EH (cell line): ENCODE measurements at regions not wholly inside any gene's neighbourhood (a gene's known extent, or its start where the extent isn't known, plus 50 kb on each side); places are given as distances from the start of the nearest gene placed in this dataset.
"Not testable (repeated sequence)": the region's sequence is repeated elsewhere in the genome, so short reads cannot be mapped to it uniquely, and the experiment has no call there.

Source experiments
- DNase-seq: peaks from one replicate; pipeline ENCODE4 v3.0.0-alpha.2; 2015; ENCODE audit warnings: low read depth

DNA sequence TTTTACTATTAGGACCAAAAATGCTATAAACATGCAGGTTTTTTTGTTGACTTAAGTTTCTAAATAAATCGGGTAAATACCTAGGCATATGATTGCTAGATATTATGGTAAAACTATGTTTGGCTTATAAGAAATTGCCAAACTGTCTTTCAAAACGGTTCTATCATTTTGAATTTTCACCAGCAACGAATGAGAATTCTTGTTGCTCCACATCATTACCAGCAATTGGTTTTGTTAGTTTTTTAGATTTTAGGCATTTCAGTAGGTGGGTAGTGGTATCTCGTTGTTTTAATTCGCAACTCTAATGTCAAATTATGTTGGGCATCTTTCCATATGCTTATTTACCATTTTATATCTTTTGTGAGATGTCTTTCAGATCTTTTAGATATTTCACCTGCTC is 510.2 kb downstream of the JRKL start:
- DNase-seq: no peak

DNA sequence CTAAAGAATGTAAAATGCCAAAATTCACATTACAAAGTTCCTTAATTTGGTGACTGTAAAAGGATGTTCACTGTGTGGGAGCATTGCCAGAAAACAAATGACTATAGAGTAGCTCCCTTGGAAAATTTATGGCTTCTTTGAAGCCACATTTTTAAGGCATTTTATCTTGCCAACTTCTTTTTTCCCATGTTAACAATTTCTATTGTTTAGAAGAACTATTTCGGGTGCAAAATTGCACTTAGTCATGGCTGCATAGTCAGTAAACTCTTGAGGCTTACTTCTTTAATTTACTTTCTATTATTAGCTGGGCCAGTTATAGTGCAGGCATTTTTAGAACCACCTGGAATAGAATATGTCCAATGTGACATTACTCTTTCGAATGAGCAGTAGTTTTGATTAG is 515.3 kb downstream of the JRKL start:
- DNase-seq: no peak

DNA sequence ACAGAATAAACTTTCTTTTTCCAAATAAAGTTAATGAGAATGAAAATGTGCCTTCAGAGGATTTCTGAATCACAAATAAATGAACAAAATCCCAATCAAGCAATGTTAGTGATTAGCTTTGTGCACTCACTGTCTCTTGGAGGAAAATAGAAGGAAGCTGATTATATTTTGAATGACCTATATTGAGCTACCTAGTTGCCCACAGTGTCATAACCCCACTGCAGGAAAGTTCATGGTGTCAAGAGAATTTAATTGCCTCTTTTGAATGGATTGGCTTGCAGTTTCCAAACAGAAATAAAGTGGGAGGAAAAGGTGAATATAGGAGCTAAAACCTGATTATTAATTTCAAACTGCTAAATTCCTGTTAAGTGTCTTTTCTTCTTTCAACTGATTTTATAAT is 515.9 kb downstream of the JRKL start:
- DNase-seq: no peak

DNA sequence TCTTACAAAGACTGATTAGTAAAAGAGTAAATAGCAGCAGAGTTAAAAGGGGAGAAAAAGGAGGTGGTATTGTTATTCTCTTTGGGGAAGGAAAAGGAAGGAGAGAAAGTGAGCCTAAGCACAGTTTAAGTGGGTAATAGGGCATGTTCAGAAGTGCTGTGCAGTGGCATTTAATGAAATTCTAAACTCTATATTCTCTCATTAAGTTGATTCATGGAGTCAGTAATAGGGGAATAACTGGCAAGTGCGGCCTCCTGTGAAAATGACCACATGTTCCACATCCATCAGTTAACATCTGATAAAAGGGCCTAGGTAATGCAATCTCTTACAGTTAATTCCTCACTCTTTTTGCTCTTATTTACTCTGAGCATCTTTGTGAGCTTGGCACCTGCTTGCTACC is 516.7 kb downstream of the JRKL start:
- DNase-seq: no peak

DNA sequence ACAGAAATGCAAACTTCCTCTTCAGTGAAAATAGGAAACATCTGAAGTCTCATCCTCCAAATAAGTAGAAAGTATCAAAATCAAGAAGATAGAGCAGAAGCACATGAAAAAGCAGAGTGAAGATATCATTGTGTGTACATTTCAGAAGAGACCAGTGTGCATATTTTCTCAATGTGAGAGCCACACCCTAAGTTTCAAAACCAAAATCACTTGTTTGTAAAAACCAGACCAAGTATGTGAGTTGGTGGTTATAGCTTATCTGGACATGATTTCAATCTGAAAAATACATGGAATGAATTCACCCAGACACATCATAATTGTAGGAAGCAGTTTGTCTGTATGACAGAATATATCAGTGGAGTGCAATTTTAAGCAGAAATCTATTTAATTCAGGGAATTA is 536.0 kb downstream of the JRKL start:
- no peak for DNase-seq

DNA sequence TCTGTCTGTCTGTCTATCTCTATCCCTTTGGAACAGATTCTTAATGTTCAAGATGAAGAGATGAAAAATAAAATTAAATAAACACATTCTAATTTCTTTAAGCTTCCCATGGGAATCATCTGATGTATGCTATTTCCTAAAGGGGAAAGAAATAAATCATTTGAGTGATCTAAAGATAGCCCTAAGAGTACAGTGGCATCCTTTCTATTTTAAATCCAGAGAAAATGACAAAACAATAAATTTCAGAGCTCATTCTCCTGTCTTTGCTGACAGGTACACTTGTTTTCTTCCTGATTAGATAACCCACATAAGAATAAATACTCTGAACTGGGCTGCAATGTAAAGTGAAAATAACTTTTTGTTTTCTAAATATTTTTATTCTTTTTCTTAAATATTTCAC is 550.4 kb downstream of the JRKL start:
- DNase-seq: no peak

DNA sequence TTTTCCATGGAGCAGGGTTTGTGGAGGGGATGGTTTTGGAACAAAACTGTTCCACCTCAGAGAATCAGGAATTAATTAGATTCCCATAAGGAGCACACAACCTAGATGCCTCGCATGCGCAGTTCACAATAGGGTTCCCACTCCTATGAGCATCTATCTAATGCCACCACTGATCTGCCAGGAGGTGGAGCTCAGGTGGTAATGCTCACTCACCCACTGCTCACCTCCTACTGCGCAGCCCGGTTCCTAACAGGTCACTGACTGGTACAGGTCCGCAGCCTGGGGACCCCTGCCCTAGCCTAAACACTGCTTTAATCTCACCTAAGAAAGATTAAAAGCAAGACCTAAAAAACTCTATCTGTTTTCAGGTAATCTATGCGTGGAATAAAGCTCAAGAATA is 553.0 kb downstream of the JRKL start:
- DNase-seq: no peak

DNA sequence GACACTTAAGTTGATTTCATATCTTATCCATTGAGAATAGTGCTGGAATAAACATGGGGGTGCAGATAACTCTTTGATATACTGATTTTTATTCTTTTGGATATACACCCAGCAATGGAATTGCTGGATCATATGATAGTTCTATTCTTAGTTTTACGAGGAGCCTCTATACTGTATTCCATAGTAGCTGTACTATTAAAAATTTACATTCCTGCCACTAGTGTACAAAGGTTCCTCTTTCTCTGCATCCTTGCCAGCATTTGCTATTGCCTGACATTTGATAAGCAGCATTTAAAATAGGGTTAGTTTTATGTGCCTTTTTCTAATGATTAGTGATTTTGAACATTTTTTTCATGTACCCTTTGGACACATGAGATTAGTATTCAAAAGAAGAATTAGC is 554.2 kb downstream of the JRKL start:
- DNase-seq: no peak

DNA sequence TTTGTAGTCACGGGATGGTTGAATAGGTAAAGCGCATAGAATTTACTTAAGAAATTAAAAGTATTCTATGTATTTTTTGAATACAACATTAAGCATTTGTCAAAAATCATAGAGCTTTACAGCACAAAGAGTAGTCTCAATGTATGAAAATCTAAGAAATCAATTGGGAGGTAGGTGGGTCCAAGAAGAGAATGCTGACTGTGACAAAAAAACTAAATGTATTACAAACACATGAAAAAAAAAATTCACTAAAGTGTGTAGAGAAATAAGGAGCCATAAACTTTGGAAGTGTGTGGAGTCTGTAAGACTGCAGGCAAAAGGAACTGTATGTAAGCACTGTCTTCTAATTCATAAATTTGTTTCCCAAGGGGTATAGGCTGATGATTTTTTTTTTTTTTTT is 558.3 kb downstream of the JRKL start:
- DNase-seq: no peak

DNA sequence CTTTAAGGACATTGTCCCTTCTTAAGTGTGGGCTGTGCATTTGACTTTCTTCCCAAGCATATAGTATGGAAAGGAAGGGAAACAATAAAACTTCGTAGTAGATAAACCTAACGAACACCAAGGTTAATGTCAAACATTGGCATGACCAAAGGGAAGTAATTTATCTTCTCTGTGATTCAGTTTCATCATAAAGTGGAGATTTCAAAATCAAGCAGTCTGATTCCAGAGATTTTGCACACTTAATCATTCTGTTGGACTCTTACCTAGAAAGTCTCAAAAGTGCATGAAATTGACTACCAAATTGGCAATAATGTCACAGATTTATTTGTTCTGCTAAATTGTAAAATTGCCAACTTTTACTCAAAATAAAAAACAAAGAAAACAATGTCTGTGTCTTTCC is 559.7 kb downstream of the JRKL start:
- DNase-seq: no peak

DNA sequence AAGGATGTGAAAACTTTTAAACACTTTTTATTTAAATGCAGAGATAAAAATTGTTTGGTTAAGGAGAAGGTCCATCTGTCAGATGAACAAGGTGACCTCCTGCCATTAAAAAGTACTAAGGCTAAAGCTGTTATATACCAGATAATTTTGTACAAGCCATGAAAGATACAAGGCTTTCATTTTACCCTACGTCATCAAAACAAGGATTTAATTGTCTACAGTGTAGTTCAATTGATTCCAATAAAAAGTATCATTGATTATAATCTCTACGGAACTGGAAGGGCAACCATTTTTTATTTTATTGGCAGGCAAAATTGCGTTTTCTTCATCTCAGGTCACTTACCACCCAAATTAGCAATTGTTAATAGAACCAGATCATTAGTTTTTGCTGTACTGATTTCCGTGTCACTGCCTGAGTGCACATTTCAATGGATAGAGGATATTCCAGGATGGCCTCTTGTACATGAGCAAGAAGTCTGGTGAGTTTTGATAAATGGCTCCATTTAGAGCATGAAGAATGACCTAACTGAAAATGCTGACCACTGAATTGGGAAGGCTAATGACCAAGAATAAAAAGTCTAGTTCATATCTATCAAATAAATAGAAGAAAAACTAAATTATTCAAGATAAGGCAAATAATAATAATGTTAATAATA is 564.9 kb downstream of the JRKL start:
- DNase-seq: no peak

DNA sequence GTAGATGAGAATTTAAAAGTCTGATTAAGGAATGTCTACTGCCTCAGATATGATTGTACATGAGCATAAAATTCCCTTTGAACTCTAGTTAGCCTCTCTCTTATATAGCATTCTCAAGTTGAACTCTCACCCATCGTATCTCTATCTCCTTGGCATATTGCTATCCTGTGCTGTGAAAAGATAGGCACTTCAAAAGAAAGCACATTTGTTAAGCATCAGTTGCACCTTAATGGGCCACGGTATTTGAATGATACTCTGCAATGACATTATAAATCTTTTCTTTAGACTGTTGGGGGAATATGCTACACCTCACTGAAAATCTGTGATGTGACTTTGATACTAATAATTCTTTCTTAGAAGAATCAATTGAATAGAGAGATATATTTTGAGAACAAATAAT is 570.7 kb downstream of the JRKL start:
- no peak for DNase-seq

DNA sequence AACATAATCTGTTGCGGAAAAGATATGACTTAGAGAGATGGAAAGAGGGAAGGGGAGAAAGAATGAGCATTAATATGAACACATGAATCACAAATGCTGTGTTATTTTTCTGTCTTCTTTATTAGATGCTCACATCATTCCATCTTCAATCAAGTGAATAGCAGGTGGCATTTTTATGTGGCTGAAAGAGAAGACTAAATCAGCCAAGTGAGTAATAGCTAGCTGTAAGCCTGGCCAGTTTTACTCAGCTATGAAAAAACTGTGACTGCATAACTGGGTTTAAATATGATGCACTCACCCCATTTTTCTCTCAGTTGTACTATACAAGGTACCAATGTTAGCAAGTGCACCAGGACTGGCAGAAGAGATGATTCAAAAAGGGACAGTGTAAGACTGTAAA is 571.1 kb downstream of the JRKL start:
- DNase-seq: no peak

DNA sequence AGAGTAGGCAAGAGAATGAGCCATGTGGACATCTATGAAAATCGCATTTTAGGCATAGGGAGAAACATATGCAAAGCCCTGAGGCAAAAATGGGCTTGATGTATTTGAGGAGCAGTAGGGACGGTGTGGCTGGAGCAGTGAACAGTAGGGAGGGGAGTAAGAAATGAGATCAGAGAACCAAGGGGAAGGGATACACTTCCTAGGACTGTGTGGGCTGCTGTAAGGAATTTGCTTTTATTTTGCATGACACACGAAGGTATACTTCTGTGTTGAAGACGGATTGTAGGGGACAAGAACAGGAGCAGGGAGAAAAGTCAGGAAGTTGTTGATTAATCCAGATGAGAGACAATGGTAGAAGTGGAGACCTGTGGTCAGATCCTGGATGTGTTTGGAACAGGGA is 572.1 kb downstream of the JRKL start:
- no peak for DNase-seq

DNA sequence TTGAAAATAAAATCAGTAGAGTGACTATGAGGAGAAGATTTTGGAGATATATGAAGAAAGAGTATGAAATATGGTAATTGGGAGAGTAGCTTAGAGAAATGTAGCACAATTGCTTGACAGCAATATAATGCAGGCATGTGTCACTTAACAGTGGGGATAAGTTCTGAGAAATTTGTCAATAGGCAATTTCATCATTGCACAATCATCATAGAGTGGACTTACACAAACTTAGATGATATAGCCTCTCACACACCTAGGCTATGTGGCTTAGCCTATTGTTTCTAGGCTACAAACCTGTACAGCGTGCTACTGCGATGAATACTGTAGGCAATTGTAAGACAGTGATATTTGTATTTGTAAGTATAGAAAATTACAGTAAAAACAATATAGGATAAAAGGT is 573.6 kb downstream of the JRKL start:
- no peak for DNase-seq

DNA sequence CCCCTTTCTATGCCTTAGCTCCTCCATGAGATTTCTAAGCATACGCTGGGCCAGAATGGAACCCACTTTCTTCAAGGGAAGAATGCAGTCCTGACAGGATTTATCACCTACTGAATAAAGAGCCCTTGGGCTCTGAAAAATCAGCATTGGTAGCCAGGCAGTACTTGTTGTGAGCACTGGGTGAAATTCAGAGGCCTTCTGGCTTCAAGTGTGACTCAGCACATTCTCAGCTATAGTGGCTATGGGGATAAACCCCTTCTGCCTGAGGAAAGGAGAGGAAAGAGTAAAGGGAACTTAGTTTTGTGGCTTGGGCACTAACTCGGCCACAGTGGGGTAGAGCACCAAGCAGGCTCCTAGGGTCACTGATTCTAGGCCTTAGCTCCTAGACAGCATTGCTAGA is 574.8 kb downstream of the JRKL start:
- no peak for DNase-seq

DNA sequence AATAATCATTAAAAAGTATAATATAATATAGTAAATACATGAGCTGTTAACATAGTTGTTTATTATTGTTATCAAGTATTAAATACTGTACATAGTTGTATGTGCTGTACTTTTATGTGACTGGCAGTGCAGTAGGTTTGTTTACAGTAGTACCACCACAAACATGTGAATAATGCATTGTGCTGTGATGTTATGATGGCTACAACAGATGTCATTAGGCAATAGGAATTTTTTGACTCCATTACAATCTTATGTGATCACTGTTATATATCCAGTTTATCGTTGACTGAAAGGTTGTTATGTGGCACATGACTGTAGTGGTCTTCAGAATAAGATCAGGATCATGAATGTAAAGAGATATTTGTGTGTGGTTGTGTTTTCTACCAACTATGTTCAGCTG is 577.8 kb downstream of the JRKL start:
- no peak for DNase-seq

DNA sequence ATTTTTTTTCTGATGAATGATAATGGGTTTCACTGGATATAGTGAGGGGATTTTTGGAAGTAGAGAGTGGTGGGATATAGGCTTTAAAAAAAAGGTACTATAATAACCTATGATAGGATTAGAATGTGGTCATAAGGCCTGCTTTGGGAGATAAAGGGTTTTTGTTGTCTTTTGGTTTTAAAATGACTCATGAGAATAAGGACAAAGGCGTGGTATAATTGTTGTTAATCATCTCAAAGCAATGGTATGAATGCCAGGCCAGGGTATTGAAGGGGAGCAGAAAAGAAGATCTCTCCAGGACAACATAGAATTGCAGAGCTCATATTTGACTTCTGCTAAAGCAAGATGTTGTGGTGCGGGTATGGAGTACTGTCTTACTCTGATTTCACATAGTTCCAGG is 579.4 kb downstream of the JRKL start:
- DNase-seq: no peak

DNA sequence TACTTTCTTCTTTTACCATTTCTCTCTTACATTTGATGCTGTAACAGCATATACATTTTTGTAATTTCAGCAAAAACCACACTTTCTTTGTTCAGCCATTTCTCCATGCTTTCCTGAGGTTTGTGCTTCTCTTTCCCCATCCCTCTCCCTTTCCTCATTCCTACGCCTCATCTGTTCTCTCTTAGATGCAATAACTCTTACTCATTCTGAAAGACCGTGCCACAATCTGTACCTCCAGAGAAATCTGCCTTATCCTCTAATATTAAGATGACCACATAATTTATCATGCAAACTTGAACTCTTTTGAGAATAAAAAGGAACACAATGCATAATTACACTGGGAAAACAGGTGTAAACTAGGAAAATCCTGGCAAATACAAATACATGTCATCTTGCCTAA is 588.9 kb downstream of the JRKL start:
- no peak for DNase-seq

DNA sequence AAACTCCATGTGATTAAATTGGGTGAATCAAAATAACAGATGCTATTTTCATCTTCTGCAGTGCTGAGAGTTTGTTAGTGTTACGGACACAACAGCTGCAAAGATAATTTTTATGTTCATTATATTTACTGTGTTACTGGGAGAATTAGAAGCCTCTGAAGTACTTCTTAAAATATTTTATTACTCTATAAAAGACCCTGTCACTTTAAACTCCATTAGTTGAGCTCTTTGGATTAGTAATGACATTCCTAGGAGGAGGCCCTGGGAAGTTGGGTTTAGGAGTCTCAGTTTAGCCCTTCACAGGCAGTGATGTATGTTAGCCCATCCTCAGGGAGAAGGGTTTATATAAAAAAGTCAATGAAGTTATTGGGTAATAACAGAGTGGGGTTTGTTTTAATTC is 596.7 kb downstream of the JRKL start:
- DNase-seq: no peak

DNA sequence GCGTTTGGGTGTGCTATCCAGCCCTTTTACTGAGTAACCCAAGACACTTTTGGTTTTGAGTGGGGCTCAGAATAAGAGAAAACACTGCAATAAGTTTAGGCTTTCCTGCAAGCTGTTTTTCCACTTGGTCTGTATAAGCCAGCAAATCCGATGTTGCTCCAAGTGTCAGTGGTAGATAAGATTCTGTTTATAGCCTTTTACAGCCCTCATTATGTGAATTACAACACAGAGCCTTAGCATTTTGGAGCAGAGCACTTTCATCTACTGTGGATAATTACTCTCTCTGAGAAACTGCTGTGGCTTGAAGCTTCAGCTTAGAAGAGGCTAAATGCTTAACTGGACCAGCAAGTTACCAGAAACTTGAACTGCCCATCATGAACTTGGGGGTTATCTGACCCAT is 601.1 kb downstream of the JRKL start:
- DNase-seq: no peak

DNA sequence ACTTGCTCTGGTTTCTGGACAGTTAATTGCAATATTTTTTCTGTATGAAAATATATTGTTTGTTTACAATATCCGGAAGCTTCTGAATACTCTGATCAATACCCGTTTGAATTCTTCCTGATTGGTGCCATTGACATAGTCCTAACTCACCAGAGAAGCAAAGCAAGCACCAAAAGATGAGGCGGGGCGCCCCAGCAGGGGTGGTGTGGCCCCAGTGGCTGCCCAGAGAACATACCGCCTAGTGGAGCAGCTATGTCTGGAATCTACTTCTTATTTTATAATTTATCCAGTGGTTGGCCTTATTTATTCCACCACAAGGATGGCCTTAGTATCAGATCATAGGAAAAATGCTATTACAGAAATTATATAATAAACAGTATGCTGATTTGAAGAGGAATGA is 610.7 kb downstream of the JRKL start:
- no peak for DNase-seq

DNA sequence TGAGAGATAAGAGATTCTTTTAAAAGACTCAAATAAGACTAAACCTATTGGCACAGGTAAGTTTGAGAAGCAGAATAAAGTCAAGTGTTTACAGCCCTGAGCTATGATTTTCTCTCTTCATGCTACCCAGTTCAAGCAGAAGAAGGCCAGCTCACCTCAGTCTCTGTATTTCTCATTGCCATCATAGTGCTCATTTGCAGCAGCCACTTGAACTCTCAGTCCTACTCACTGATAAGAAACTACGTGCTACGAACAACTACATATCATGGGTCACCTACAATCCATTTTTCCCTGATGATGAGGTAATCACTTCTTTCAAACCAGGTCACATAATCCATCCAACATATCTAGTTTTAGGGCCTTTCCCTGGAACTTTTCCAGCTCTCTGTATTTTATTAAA is 617.5 kb downstream of the JRKL start:
- no peak for DNase-seq

DNA sequence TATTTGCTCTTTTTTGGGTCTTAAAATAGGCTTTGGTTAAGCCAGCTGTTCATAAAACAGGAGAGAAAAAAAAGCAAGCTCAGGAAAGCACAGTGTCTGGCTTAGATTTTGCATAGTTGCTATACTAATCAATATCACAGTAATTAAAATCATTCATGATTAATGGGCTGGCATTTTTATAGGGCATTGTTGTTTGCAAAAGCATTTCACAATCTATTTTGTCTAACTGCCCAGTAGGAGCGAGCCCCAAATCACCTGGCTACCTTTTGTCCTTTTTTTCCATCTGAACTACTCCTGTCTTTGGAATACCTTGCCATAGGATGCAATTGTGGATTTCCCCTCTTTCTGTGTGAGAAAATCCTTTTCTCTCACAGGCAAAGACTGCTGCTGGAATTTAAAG is 619.8 kb downstream of the JRKL start:
- no peak for DNase-seq

DNA sequence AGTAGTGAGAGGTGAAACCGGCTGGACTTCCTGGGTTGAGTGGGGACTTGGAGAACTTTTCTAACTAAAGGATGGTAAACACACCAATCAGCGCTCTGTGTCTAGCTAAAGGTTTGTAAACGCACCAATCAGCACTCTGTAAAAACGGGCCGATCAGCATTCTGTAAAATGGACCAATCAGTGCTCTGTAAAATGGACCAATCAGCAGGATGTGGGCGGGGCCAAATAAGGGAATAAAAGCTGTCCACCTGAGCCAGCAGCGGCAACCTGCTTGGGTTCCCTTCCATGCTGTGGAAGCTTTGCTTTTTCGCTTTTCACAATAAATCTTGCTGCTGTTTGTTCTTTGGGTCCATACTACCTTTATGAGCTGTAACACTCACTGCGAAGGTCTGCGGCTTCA is 621.2 kb downstream of the JRKL start:
- not testable (repeated sequence) for DNase-seq
